Midbrain (tissue), 1 donor: ENCODE measurements at regions not wholly inside any gene's neighbourhood (a gene's known extent, or its start where the extent isn't known, plus 50 kb on each side); places are given as distances from the start of the nearest gene placed in this dataset.
"Not testable (repeated sequence)": the region's sequence is repeated elsewhere in the genome, so short reads cannot be mapped to it uniquely, and the experiment has no call there.

ENCODE experiments used
- DNase-seq: peaks from one replicate; lab custom pipeline; 2025; lab: John Stamatoyannopoulos, UW

GRCh38 chr1:232859216-232859615 lies 54.0 kb downstream of the MAP10 start:
- DNase-seq: no peak

GRCh38 chr1:232861107-232861506 lies 55.9 kb downstream of the MAP10 start:
- DNase-seq: no peak

GRCh38 chr1:232863544-232864275 lies 58.5 kb downstream of the MAP10 start:
- DNase-seq: no peak

DNA sequence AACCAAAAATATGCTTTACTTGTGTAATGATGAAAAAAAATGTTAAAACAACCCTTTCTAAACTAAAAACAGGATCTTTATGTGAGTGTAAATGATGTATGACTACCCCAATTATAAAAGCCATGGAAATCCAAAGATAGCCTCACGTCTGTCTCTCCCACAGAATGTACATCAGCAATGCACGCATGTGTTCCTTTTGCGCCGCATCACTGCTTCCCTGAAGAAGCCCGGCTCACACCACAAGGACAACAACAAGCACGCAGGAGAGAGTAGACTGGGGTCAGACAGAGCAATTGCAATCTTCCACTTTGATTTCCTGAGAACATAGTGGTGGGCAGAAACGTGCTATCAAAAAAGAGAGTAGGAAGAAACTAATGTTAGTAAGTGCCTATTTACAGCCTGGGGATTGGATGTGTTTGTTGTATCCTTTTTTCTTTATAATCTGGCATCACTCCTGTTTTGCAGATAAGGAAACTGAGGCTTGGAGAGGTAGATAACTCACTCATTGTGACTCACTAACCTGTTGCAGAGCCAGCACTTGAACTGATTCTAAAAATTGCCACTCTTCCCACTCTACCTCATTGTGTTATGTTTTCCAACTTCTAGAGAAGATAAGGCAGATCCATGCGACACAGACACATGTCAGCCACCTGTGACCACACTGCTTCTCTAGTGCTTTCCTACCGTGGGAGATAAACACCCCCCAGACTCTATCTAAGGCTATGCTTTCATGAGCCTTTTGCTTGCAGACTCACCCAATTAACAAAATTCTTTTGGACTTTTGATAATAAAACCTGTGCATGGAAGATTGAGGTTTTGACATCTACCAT lies 60.1 kb downstream of the MAP10 start:
- no peak for DNase-seq

GRCh38 chr1:232868793-232869491 lies 63.7 kb downstream of the MAP10 start:
- no peak for DNase-seq

DNA sequence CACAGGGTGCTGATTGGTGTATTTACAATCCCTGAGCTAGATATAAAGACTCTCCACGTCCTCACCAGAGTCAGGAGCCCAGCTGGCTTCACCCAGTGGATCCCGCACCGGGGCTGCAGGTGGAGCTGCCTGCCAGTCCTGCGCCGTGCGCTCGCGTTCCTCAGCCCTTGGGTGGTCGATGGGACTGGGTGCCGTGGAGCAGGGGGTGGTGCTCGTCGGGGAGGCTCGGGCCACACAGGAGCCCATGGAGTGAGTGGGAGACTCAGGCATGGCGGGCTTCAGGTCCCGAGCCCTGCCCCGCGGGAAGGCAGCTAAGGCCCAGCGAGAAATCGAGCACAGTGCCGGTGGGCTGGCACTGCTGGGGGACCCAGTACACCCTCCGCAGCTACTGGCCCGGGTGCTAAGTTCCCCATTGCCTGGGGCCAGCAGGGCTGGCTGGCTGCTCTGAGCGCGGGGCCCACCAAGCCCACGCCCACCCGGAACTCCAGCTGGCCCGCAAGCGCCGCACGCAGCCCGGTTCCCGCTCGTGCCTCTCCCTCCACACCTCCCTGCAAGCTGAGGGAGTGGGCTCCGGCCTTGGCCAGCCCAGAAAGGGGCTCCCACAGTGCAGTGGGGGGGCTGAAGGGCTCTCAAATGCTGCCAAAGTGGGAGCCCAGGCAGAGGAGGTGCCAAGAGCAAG lies 66.2 kb downstream of the MAP10 start:
- not testable (repeated sequence) for DNase-seq

DNA sequence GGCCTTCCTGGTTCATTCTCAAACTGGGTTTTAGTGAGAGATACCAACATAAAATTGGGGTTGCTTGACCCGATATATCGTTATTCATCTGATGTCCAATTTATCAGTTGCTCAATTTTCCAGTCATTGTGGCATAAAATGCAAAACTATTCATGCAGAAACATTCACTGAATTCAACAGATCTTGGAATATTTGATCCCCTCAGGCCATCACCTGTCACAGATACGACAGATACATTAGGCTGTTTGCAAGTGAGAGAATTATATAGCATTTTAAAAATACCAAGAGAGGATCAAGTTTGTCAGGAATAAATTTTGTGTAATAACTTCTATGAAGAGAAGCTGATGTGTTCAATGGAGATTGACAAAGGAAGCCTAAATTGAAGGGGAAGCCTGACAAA lies 67.1 kb downstream of the MAP10 start:
- DNase-seq: no peak

DNA sequence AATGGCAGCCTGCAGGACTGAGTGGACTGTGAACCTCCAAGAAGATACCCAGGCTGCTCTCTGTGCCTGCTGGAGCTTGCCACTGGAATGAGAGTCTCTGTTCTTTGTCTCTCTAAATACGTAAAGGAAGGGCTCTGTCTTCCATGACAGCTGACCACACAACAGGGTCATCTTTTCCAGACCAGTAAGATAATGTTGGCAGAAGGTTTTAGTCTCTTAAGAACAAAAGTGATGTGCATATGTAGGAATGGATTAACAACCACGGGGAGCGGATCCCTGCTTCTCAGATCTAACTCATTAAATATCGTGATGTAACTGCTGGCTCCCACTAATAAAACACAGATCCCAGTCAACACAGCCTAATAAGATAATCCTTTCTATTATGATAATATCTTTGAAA lies 67.5 kb downstream of the MAP10 start:
- DNase-seq: no peak

DNA sequence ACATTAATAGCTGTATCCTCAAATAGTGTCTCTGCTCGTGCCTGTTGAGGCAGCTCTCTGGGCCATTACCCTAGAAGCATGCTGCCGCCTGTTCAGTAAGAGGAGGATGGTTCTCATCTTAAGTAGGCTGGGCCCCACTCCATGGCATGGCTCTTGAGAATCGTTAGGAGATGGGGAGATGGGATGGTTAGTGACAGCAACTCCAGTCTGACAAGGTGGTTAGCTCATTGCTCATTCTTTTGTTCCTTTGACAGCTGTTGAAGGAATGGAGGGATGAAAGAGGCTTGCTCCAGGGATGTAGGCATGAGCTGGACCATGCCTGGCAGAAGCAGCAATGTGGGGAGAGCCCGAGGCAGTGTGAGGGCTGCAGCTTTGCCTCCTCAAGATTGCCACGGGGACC lies 68.2 kb downstream of the MAP10 start:
- DNase-seq: no peak

GRCh38 chr1:232873931-232874330 lies 68.7 kb downstream of the MAP10 start:
- DNase-seq: no peak

- no peak for DNase-seq
Measured at GRCh38 chr1:232875536-232875935, 70.3 kb downstream of the MAP10 start.

GRCh38 chr1:232876506-232877364 lies 71.5 kb downstream of the MAP10 start:
- DNase-seq: no peak

GRCh38 chr1:232877365-232878028 lies 72.3 kb downstream of the MAP10 start:
- DNase-seq: no peak

GRCh38 chr1:232878086-232878485 lies 72.3 kb upstream of the NTPCR start:
- no peak for DNase-seq

- DNase-seq: peak; percentile 34
Measured at GRCh38 chr1:232880354-232880753, 70.1 kb upstream of the NTPCR start.

DNA sequence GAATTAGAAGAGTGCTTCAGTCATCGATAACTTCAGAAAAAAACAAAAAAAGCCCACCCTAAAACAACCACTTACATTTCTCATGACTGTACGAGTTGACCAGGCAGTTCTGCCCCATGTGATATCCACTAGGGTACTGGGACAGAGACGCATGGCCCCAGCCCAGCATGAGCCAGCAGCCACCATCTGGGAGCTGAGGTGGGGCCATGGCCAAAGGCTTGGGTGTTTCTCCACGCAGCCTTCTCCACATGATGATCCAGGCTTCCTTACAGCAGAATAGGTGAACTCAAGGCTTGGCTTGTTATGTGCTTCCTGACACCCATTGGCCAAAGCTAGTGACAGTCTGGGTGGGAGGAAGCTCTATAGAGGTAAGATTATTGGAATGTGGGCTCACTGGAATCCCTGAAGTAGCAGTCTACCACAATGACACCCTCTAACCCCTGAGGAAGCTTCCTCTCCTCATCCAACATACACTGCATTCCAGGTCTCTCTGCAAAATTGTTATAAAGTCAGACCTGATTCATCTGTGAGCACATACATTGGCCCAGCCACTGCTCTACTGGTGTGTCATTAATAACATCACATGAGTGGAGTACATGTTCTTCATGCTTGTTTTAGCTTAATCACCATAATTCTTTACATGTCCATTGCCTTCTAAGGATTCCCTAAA lies 66.3 kb upstream of the NTPCR start:
- DNase-seq: no peak

- DNase-seq: no peak
Measured at GRCh38 chr1:232886271-232886670, 64.1 kb upstream of the NTPCR start.

DNA sequence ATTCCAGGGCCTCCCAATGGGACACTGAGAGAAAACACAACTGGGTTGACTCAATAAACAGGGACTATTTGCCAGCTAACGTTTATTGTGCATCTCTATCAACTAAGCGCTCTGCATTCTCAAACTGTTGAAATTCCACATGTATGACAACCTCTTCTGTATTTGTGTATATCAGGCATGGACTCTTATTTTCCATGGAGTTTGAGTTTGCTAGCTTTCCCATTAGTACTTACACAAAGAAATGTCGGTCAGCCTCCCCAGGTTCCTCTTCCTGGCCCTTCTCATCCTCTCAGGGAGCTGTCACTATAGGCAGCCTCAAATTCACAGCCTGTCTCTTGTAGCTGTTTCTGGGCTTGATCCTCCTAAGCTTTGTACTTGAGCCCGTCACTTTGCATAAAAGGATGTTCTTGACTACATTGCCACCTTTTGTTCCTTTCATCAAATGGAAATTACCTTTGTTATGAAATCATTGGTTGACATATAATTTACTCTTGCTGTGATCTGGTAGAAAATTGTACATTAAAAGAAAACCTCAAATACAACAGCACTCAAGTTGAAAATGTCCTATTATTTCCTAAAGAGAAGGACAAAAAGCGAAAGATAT lies 60.0 kb upstream of the NTPCR start:
- DNase-seq: peak; percentile 5

DNA sequence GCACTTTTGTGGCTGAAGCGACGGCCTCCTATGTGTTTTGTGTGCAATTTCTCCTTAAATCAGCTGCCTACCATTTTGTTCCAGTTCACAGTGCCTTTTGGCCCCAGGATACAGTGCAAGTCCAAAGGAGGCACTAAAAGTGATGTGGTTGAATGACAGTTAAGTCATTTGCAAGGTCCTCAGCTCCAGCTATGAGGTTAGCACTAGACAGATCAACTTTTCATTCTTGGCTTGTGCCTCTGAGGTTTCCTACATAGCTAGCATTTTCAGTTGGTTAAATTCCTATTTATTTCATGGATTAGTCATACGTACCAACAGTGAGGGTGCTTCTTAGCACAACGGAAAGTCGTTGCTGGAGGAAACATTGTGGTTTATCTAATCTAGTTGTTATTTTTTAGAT lies 59.3 kb upstream of the NTPCR start:
- DNase-seq: no peak
